ENCODE measurements at regions not wholly inside any gene's neighbourhood (a gene's known extent, or its start where the extent isn't known, plus 50 kb on each side); places are given as distances from the start of the nearest gene placed in this dataset.

- TF ChIP-seq, protein P1, sequence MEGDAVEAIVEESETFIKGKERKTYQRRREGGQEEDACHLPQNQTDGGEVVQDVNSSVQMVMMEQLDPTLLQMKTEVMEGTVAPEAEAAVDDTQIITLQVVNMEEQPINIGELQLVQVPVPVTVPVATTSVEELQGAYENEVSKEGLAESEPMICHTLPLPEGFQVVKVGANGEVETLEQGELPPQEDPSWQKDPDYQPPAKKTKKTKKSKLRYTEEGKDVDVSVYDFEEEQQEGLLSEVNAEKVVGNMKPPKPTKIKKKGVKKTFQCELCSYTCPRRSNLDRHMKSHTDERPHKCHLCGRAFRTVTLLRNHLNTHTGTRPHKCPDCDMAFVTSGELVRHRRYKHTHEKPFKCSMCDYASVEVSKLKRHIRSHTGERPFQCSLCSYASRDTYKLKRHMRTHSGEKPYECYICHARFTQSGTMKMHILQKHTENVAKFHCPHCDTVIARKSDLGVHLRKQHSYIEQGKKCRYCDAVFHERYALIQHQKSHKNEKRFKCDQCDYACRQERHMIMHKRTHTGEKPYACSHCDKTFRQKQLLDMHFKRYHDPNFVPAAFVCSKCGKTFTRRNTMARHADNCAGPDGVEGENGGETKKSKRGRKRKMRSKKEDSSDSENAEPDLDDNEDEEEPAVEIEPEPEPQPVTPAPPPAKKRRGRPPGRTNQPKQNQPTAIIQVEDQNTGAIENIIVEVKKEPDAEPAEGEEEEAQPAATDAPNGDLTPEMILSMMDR (IDR thresholded peaks at IDR 0.05): no peak
- no peak for TF ChIP-seq ZFX (IDR thresholded peaks at IDR 0.05; ENCODE audit: borderline replicate concordance)
Observed at GRCh38 chr18:73283788-73284187, 416.0 kb upstream of the NETO1 start.

Data from 22Rv1 (cell line).